Heart right ventricle (tissue), 16 donors: ENCODE measurements at regions not wholly inside any gene's neighbourhood (a gene's known extent, or its start where the extent isn't known, plus 50 kb on each side); places are given as distances from the start of the nearest gene placed in this dataset.
"Not testable (repeated sequence)": the region's sequence is repeated elsewhere in the genome, so short reads cannot be mapped to it uniquely, and the experiment has no call there.

Source experiments
- ATAC-seq, 8 donors: fragments of 200-7000 bp; cut with Tn5 transposase; one replicate each; pipeline ENCODE4 v1.9.1; 2020; ENCODE audit warnings: mild to moderate bottlenecking in 8 of 8, moderate library complexity in 8 of 8, moderate number of reproducible peaks in 1 of 8
- DNase-seq, 2 donors: peaks; one replicate each; pipeline ENCODE4 v3.0.0-alpha.2; 2020
- H3K27ac ChIP-seq, 10 donors: fragments of 200-600 bp; sonication (generic) in 2 of 10; one replicate each; pipeline versions ENCODE4 v1.5.0 to v1.8.0; 2020 to 2022; ENCODE audit warnings: mild to moderate bottlenecking in 3 of 10
- H3K27me3 ChIP-seq, 7 donors: fragments of 200-600 bp; one replicate each; pipeline ENCODE4 v1.8.0; 2021 to 2022; ENCODE audit warnings: mild to moderate bottlenecking in 2 of 7
- H3K36me3 ChIP-seq, 9 donors: fragments of 200-600 bp; sonication (generic) in 1 of 9; one replicate each; pipeline versions ENCODE4 v1.5.0 to v1.8.0; 2020 to 2022; ENCODE audit warnings: mild to moderate bottlenecking in 2 of 9
- H3K4me1 ChIP-seq, 9 donors: fragments of 200-600 bp; sonication (generic) in 1 of 9; one replicate each; pipeline versions ENCODE4 v1.5.0 to v1.8.0; 2020 to 2022; ENCODE audit warnings: mild to moderate bottlenecking in 4 of 9
- H3K4me3 ChIP-seq, 10 donors: fragments of 200-600 bp; sonication (generic) in 2 of 10; one replicate each; pipeline versions ENCODE4 v1.5.0 to v1.8.0; 2020 to 2022; ENCODE audit warnings: mild to moderate bottlenecking in 7 of 10, moderate library complexity in 2 of 10
- H3K9me3 ChIP-seq, 11 donors: fragments of 200-600 bp in 10 of 11; sonication (generic) in 2 of 11; one replicate each; pipeline versions ENCODE4 v1.5.0 to v1.8.0; 2013 to 2022; ENCODE audit warnings: mild to moderate bottlenecking in 2 of 11, control low read depth in 1 of 11, moderate library complexity in 1 of 11
- WGBS, 2 donors: extraction: QIAGEN DNeasy Blood & Tissue Kit; methylation state at CpG; one replicate each; pipeline ENCODE4 v1.1.7; 2013; ENCODE audit warnings: inconsistent platforms in 1 of 2; 5-methylcytosine and 5-hydroxymethylcytosine counted together
- intact Hi-C, 10 donors: fragments of 100-400 bp; cut with DNase I; formaldehyde crosslinking; loops; one replicate each; pipeline versions ENCODE4 v1.11.1 to v1.14.2; 2022
- TF ChIP-seq, protein P1 (sequence below), 9 donors: fragments of 200-600 bp; sonication (generic) in 2 of 9; IDR thresholded peaks; one replicate each; pipeline versions ENCODE4 v1.5.0 to v1.8.0; 2021 to 2022; ENCODE audit warnings: antibody characterized with exemption in 9 of 9, mild to moderate bottlenecking in 5 of 9, moderate library complexity in 1 of 9
- donor health status: Arrhythmogenic right ventricular cardiomyopathy.
- donor health status: ischemic (EF 13 %, LVEDD 7.1; RV severe dilation, severe dysfunction).
- donor health status: healthy with polysubstance abuse.
- donor health status: DM: no; HTN: yes; CAD: no.
- donor health status: DM: no; HTN: no; CAD: no.
- donor health status: ischemic (EF 25% LVEDD 6.9; RV normal size, moderate dysfunction).
- donor health status: ischemic (EF 25% LVEDD 5.7; RV mildly dilated, moderate dysfunction).
- donor health status: healthy.
- donor health status: DM: yes; HTN: yes; CAD: no.
- donor health status: Ischemic cardiomyopathy.
- donor health status: ischemic (EF 35%, LVEDD 5.7; RV mildly dilated, moderate dysfunction).
- donor health status: nonischemic (EF 11% LVEDD 7.7; RV severe dilation, severe dysfunction).
- donor health status: DM: yes; HTN: yes; CAD: no.
- donor health status: PGD.
- donor health status: ischemic (EF 29% LVEDD 5.4; RV normal size, mild dysfunction).
- donor health status: nonischemic (EF 23%, LVEDD 6.1; RV moderate dilation, normal function).

DNA sequence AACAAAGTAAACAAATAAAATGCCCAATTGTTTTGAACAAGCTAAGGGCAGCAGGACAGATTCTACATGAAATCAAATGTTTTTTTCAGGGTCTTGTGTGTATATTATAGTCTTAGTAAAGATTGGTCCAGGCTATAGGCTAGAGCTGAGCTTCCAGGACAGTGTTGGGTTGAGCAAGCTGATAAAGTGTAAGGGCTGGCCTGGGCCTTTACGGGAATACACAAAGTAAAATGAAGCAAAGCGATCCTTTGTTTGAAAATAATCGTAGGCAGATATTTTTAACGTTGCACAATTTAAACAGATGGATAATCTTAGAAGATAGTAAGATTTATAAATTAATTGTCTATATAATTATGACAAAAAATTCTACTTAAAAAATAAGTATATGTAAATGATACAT lies 1204.6 kb downstream of the OTOL1 start:
- intact Hi-C loops, result no loop called here
- no peaks in the 10 kb centered on the region for H3K27me3 ChIP-seq
- H3K4me1 ChIP-seq, result no peaks in the 10 kb centered on the region
- H3K9me3 ChIP-seq, result no peaks in the 10 kb centered on the region
- no peak overlapping the region for H3K27ac ChIP-seq
- no peaks in the 10 kb centered on the region for H3K36me3 ChIP-seq
- WGBS, 2 donors, result 92 to 93% methylated on average over 4 of the region's 4 CpGs
- TF ChIP-seq, protein P1, sequence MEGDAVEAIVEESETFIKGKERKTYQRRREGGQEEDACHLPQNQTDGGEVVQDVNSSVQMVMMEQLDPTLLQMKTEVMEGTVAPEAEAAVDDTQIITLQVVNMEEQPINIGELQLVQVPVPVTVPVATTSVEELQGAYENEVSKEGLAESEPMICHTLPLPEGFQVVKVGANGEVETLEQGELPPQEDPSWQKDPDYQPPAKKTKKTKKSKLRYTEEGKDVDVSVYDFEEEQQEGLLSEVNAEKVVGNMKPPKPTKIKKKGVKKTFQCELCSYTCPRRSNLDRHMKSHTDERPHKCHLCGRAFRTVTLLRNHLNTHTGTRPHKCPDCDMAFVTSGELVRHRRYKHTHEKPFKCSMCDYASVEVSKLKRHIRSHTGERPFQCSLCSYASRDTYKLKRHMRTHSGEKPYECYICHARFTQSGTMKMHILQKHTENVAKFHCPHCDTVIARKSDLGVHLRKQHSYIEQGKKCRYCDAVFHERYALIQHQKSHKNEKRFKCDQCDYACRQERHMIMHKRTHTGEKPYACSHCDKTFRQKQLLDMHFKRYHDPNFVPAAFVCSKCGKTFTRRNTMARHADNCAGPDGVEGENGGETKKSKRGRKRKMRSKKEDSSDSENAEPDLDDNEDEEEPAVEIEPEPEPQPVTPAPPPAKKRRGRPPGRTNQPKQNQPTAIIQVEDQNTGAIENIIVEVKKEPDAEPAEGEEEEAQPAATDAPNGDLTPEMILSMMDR (IDR thresholded peaks at IDR 0.05), result no peak
- no peak overlapping the region for H3K4me3 ChIP-seq
- ATAC-seq, result no peak
- DNase-seq, result no peak

DNA sequence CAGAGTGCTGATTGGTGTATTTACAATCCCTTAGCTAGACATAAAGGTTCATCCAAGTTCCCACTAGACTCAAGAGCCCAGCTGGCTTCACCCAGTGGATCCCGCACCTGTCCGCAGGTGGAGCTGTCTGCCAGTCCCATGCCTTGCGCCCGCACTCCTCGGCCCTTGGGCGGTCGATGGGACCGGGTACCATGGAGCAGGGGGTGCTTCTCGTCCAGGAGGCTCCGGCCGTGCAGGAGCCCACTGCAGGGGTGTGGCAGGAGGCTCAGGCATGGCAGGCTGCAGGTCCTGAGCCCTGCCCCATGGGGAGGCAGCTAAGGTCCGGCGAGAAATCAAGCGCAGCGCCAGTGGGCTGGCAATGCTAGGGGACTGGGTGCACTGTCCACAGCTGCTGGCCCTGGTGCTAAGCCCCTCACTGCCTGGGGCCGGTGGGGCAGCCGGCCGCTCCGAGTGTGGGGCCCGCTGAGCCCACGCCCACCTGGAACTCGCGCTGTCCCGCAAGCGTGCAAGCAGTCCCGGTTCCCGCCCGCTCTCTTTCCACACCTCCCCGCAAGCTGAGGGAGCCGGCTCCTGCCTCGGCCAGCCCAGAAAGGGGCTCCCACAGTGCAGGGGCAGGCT lies 1206.3 kb downstream of the OTOL1 start:
- intact Hi-C loops, result no loop called here
- Histone ChIP-seq H3K27ac (no peak overlapping the region), H3K27me3 (no peaks in the 10 kb centered on the region), H3K4me1 (no peaks in the 10 kb centered on the region), H3K36me3 (no peaks in the 10 kb centered on the region), H3K4me3 (no peak overlapping the region), H3K9me3 (no peaks in the 10 kb centered on the region)
- ATAC-seq (no peak), DNase-seq (no peak)
- 95% methylated on average over 31 of the region's 31 CpGs for WGBS, 2 donors
- TF ChIP-seq, protein P1 (IDR thresholded peaks at IDR 0.05), result no peak

DNA sequence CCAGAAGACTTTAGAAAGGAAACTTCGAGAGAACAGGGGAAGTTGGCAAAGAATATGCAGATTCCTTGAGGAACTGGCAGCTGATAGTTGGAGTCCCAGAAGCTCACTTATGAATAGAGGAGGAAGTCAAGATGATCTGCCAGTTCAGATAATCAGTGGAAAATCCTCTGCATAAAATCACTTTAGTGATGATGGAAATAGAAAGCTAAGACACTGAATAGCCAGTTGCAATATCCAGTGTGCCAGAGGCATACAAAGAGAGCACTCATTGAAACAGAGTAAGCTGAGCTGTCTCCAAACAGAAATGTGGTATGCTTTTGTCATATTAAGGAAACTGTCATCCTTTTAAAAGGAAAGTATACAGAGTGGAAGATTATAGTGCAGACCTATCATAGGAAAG lies 1207.6 kb downstream of the OTOL1 start:
- intact Hi-C loops, result no loop called here
- Histone ChIP-seq H3K9me3 (peaks cover 0 to 4% (median 0%) of the 10 kb centered on the region in 11 donors), H3K27me3 (no peaks in the 10 kb centered on the region), H3K4me1 (no peaks in the 10 kb centered on the region), H3K36me3 (no peaks in the 10 kb centered on the region), H3K4me3 (no peak overlapping the region), H3K27ac (no peak overlapping the region)
- DNase-seq (no peak), ATAC-seq (no peak)
- WGBS, 2 donors, result 27 to 49% methylated on average over 1 of the region's 1 CpG
- TF ChIP-seq, protein P1 (IDR thresholded peaks at IDR 0.05), result no peak

DNA sequence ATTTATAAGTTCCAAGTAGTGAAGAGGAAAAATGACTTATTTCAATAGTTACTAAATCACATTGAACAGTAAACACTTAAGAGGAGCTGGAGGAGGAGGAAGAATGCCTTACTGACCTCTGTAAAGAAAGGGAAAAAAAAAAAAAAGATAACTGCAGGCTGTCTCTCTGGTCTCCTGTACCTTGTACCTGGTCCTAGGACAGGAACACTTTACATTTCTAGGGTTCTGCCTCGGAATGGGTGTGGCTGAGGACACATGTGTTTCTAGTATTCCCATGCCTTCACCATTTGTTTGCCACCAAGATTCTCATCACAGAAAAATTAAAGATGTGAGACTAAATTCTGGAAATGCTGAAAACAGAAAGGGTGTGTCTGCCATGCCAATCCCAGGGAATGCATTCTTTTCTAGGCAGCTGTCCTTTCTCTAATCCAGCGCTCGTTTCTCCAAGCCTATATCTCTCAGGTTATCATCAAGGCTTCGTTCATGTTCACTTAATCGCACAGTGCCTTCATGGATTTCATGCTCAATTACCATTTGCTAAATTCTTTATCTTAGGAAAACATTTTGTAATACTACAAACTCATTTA lies 1208.3 kb downstream of the OTOL1 start:
- ATAC-seq, result no peak
- WGBS, 2 donors, result 69 to 70% methylated on average over 5 of the region's 5 CpGs

DNA sequence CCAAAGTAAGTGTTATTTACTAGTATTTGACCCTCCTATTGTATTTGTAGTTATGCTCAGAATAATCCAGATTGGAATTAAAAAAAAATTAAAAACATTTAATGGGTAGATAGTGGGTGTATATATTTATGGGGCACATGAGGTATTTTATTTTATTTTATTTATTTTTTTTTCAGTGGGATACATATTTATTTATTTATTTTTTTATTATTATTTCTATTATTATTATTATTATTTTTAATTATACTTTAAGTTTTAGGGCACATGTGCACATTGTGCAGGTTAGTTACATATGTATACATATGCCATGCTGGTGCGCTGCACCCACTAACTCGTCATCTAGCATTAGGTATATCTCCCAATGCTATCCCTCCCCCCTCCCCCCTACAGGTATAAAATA lies 1211.8 kb downstream of the OTOL1 start:
- 94 to 96% methylated on average over 2 of the region's 2 CpGs for WGBS, 2 donors
- ATAC-seq, H3K27ac ChIP-seq, H3K4me3 ChIP-seq, DNase-seq, H3K36me3 ChIP-seq, H3K27me3 ChIP-seq, H3K4me1 ChIP-seq, H3K9me3 ChIP-seq, intact Hi-C loops: not testable (repeated sequence)

More for the DNA sequence above, 1208.3 kb downstream of the OTOL1 start:
- H3K4me1 ChIP-seq, result no peaks in the 10 kb centered on the region
- no peaks in the 10 kb centered on the region for H3K27me3 ChIP-seq
- no peak for DNase-seq
- intact Hi-C loops, result no loop called here
- no peaks in the 10 kb centered on the region for H3K36me3 ChIP-seq
- TF ChIP-seq, protein P1 (IDR thresholded peaks at IDR 0.05), result no peak
- H3K27ac ChIP-seq, result no peak overlapping the region
- peaks cover 0 to 4% (median 0%) of the 10 kb centered on the region in 11 donors for H3K9me3 ChIP-seq
- H3K4me3 ChIP-seq, result no peak overlapping the region

DNA sequence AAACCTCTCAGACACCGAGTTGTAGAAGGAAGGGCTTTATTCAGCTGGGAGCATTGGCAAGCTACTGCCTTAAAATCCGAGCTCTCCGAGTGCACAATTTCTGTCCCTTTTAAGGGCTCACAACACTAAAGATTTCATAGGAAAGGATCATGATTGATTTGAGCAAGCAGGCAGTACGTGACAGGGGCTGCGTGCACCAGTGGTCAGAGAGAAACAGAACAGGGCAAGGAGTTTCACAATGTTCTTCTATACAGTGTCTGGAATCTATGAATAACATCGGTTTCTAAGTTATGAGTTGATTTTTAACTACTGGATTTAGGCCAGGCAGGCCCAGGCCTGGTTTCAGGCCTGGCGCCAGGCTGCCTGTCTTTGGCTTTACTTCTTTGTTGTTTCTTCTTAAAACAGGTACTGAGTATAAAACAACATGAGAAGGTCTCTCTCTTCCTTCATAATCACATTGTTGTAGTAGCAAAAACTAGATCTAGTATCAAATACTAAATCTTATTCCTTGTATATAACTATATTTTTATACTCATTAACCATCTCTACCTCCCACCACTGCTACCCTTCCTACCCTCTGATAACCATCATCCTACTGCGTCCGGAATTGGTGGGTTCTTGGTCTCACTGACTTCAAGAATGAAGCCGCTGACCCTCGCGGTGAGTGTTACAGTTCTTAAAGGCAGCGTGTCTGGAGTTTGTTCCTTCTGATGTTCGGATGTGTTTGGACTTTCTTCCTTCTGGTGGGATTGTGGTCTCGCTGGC lies 1212.5 kb downstream of the OTOL1 start:
- H3K27me3 ChIP-seq, H3K4me1 ChIP-seq, H3K36me3 ChIP-seq, DNase-seq, H3K9me3 ChIP-seq, H3K27ac ChIP-seq, H3K4me3 ChIP-seq, ATAC-seq, intact Hi-C loops: not testable (repeated sequence)
- 88 to 94% methylated on average over 15 of the region's 15 CpGs for WGBS, 2 donors
